Esophagus (tissue), 2 donors: ENCODE measurements at regions not wholly inside any gene's neighbourhood (a gene's known extent, or its start where the extent isn't known, plus 50 kb on each side); places are given as distances from the start of the nearest gene placed in this dataset.

Experiments
- H3K27ac ChIP-seq, 2 donors: one replicate each; pipeline ENCODE4 v1.5.1; 2013; ENCODE audit warnings: low read depth in 2 of 2, mild to moderate bottlenecking in 2 of 2, inconsistent platforms in 1 of 2, low read length in 1 of 2, moderate library complexity in 1 of 2
- H3K27me3 ChIP-seq, 2 donors: one replicate each; pipeline ENCODE4 v1.6.1; 2013; ENCODE audit warnings: low read length in 2 of 2, control low read depth in 1 of 2, mild to moderate bottlenecking in 1 of 2; ENCODE audit not compliant: insufficient read depth in 2 of 2, control insufficient read depth in 1 of 2
- H3K36me3 ChIP-seq, 2 donors: one replicate each; pipeline ENCODE4 v1.6.1; 2013; ENCODE audit warnings: low read length in 1 of 2; ENCODE audit not compliant: control insufficient read depth in 2 of 2, insufficient read depth in 2 of 2
- H3K4me1 ChIP-seq, 2 donors: one replicate each; pipeline ENCODE4 v1.6.1; 2013; ENCODE audit warnings: low read length in 1 of 2; ENCODE audit not compliant: control insufficient read depth in 2 of 2, insufficient read depth in 2 of 2
- H3K4me3 ChIP-seq, 2 donors: one replicate each; pipeline ENCODE4 v1.5.1; 2013; ENCODE audit warnings: low read length in 2 of 2, mild to moderate bottlenecking in 2 of 2, low read depth in 1 of 2, moderate library complexity in 1 of 2
- H3K9me3 ChIP-seq, 2 donors: one replicate each; pipeline ENCODE4 v1.6.1; 2013; ENCODE audit warnings: mild to moderate bottlenecking in 2 of 2, low read depth in 1 of 2, low read length in 1 of 2, moderate library complexity in 1 of 2; ENCODE audit not compliant: control insufficient read depth in 2 of 2, insufficient read depth in 1 of 2
- WGBS, 2 donors: extraction: QIAGEN DNeasy Blood & Tissue Kit; methylation state at CpG; one replicate each; pipeline ENCODE4 v1.1.7; 2013; 5-methylcytosine and 5-hydroxymethylcytosine counted together
- donor health status: healthy with polysubstance abuse.
- donor health status: Bipolar disorder and iron deficiency.

GRCh38 chr18:60981682-60982328 lies 351.4 kb upstream of the CDH20 start:
- no peaks in the 10 kb centered on the region for H3K4me1 ChIP-seq
- H3K9me3 ChIP-seq, result no peaks in the 10 kb centered on the region
- H3K36me3 ChIP-seq, result no peaks in the 10 kb centered on the region
- no peak overlapping the region for H3K4me3 ChIP-seq
- no peak overlapping the region for H3K27ac ChIP-seq
- no peaks in the 10 kb centered on the region for H3K27me3 ChIP-seq
- 76 to 84% methylated on average over 3 of the region's 3 CpGs for WGBS, 2 donors

- no peak overlapping the region for H3K4me3 ChIP-seq
- H3K27ac ChIP-seq, result no peak overlapping the region
- H3K4me1 ChIP-seq, result no peaks in the 10 kb centered on the region
- WGBS, 2 donors, result 81 to 85% methylated on average over 2 of the region's 2 CpGs
- H3K36me3 ChIP-seq, result no peaks in the 10 kb centered on the region
- H3K9me3 ChIP-seq, result no peaks in the 10 kb centered on the region
- no peaks in the 10 kb centered on the region for H3K27me3 ChIP-seq
Measured at GRCh38 chr18:60982329-60982695, 350.9 kb upstream of the CDH20 start.

DNA sequence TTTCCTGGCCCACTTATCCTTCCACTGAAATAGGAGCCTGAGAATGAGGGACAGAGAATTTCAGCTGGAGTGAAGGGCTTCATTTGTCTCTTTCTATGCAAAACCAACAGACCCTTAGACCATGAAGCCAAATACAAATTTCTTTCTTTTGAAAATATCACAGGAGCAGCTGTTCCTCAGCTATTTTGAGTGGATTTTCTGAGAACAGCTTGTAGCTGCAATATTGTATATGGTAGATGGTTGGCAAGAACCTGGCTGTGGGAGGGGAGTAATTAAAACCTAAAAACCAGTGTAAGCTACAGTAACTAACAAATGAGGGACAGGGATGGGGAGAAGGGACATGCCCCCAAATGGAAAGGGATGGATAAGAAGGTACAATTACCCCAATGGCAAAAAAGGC lies 350.3 kb upstream of the CDH20 start:
- Histone ChIP-seq H3K27ac (no peak overlapping the region), H3K36me3 (no peaks in the 10 kb centered on the region), H3K27me3 (no peaks in the 10 kb centered on the region), H3K9me3 (no peaks in the 10 kb centered on the region), H3K4me3 (no peak overlapping the region), H3K4me1 (no peaks in the 10 kb centered on the region)

- no peak overlapping the region for H3K4me3 ChIP-seq
- H3K27me3 ChIP-seq, result no peaks in the 10 kb centered on the region
- H3K27ac ChIP-seq, result no peak overlapping the region
- 83 to 86% methylated on average over 4 of the region's 4 CpGs for WGBS, 2 donors
- no peaks in the 10 kb centered on the region for H3K4me1 ChIP-seq
- no peaks in the 10 kb centered on the region for H3K9me3 ChIP-seq
- H3K36me3 ChIP-seq, result no peaks in the 10 kb centered on the region
Measured at GRCh38 chr18:60984510-60984909, 348.7 kb upstream of the CDH20 start.

GRCh38 chr18:60987963-60988362 lies 345.3 kb upstream of the CDH20 start:
- H3K27me3 ChIP-seq, result no peaks in the 10 kb centered on the region
- H3K9me3 ChIP-seq, result no peaks in the 10 kb centered on the region
- WGBS, 2 donors, result 70 to 83% methylated on average over 1 of the region's 1 CpG
- no peak overlapping the region for H3K27ac ChIP-seq
- H3K36me3 ChIP-seq, result no peaks in the 10 kb centered on the region
- H3K4me3 ChIP-seq, result no peak overlapping the region
- no peaks in the 10 kb centered on the region for H3K4me1 ChIP-seq

DNA sequence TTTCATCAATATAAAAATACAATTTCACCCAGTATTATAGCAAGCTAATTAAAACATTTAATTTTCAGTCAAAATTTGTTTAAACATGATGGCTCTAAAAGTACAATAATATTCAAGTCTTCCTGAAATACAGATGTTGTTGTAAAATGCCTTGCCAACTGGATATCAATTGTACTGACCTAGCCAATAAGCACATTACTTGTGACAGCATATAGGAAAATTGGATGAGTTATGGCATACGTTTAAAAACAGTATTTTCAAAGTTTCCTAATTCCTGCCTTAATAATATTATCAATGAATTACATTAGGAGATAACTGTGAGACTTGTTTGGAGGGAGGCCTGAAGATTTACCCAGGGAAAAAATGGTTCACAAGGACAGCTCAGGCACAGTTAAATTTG lies 336.9 kb upstream of the CDH20 start:
- WGBS, 2 donors, result 57 to 76% methylated on average over 1 of the region's 1 CpG
- no peaks in the 10 kb centered on the region for H3K27me3 ChIP-seq
- H3K27ac ChIP-seq, result no peak overlapping the region
- no peaks in the 10 kb centered on the region for H3K36me3 ChIP-seq
- H3K9me3 ChIP-seq, result no peaks in the 10 kb centered on the region
- H3K4me1 ChIP-seq, result no peaks in the 10 kb centered on the region
- H3K4me3 ChIP-seq, result no peak overlapping the region

DNA sequence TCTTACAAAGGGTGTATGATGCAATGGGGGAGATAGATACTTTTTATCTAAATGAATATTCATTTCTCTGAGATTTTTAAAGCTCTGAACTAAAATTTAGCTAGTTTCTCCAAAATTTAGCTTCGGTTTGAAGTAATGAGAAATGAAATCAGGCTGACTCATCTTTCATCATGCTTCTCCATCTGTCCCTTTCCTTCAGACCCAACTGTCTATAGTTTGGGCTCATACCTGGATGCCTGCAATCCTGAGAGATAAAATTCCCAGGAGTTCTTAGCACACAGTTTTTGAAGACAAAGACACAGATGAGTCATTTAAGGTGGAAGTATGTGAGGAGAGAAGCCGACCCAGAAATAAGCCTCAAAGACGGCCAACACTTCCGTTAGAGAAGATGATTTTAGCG lies 336.4 kb upstream of the CDH20 start:
- Histone ChIP-seq H3K27ac (no peak overlapping the region), H3K36me3 (no peaks in the 10 kb centered on the region), H3K4me1 (no peaks in the 10 kb centered on the region), H3K4me3 (no peak overlapping the region), H3K27me3 (no peaks in the 10 kb centered on the region), H3K9me3 (no peaks in the 10 kb centered on the region)
- WGBS, 2 donors, result 87 to 90% methylated on average over 5 of the region's 5 CpGs

DNA sequence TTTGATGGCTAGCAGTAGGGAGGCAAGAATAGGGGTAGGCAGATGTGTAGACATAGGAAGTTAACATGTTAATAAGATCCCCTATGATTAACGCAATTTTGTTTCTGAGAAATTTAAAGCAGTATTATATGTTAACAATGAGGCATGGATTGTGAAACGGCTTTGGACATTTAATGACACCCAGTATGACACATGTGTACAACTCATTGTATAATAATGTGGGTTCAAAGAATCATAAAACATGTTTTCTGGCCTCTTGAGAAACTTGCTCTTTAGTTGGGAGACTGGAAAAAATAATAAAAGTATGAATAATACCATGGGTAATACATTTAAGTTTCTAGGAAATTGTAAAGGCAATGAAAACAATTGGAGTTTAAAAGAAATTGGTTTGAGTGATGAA lies 332.1 kb upstream of the CDH20 start:
- Histone ChIP-seq H3K36me3 (no peaks in the 10 kb centered on the region), H3K27ac (no peak overlapping the region), H3K4me3 (no peak overlapping the region), H3K27me3 (no peaks in the 10 kb centered on the region), H3K9me3 (no peaks in the 10 kb centered on the region), H3K4me1 (no peaks in the 10 kb centered on the region)
- 80 to 85% methylated on average over 2 of the region's 2 CpGs for WGBS, 2 donors

GRCh38 chr18:61006687-61007224 lies 326.5 kb upstream of the CDH20 start:
- no peak overlapping the region for H3K27ac ChIP-seq

More at GRCh38 chr18:61006687-61007224, 326.5 kb upstream of the CDH20 start:
- H3K4me1 ChIP-seq, result no peaks in the 10 kb centered on the region
- no peaks in the 10 kb centered on the region for H3K27me3 ChIP-seq
- H3K36me3 ChIP-seq, result no peaks in the 10 kb centered on the region
- WGBS, 2 donors, result 81 to 84% methylated on average over 4 of the region's 4 CpGs
- no peaks in the 10 kb centered on the region for H3K9me3 ChIP-seq
- no peak overlapping the region for H3K4me3 ChIP-seq
